Left lung (tissue), 4 donors: ENCODE measurements at regions not wholly inside any gene's neighbourhood (a gene's known extent, or its start where the extent isn't known, plus 50 kb on each side); places are given as distances from the start of the nearest gene placed in this dataset.

ENCODE experiments used
- ATAC-seq: fragments of 200-7000 bp; cut with Tn5 transposase; one replicate; pipeline ENCODE4 v1.9.1; 2020; ENCODE audit warnings: moderate library complexity
- DNase-seq, 4 donors: peaks; one replicate each; pipeline ENCODE4 v3.0.0-alpha.2; 2013 to 2020
- H3K27ac ChIP-seq, 2 donors: fragments of 200-600 bp; sonication (generic) in 1 of 2; one replicate each; pipeline versions ENCODE4 v1.5.0 to v1.8.0; 2020 to 2021
- H3K27me3 ChIP-seq, 2 donors: fragments of 200-600 bp; sonication (generic) in 1 of 2; one replicate each; pipeline versions ENCODE4 v1.5.0 to v1.8.0; 2020 to 2021
- H3K36me3 ChIP-seq, 2 donors: fragments of 200-600 bp; sonication (generic) in 1 of 2; one replicate each; pipeline versions ENCODE4 v1.5.0 to v1.8.0; 2020 to 2021
- H3K4me1 ChIP-seq, 2 donors: fragments of 200-600 bp; one replicate each; pipeline ENCODE4 v1.8.0; 2021
- H3K4me3 ChIP-seq, 2 donors: fragments of 200-600 bp; sonication (generic) in 1 of 2; one replicate each; pipeline versions ENCODE4 v1.5.0 to v1.8.0; 2020 to 2021; ENCODE audit warnings: mild to moderate bottlenecking in 1 of 2
- H3K9me3 ChIP-seq, 2 donors: fragments of 200-600 bp; sonication (generic) in 1 of 2; one replicate each; pipeline versions ENCODE4 v1.5.0 to v1.8.0; 2020 to 2021
- intact Hi-C, 2 donors: fragments of 100-400 bp; cut with DNase I; formaldehyde crosslinking; loops; one replicate each; pipeline versions ENCODE4 v1.11.2 to v1.14.2; 2022
- TF ChIP-seq, protein P1 (sequence below), 2 donors: fragments of 200-600 bp; sonication (generic) in 1 of 2; IDR thresholded peaks; one replicate each; pipeline versions ENCODE4 v1.5.0 to v1.8.0; 2021; ENCODE audit warnings: antibody characterized with exemption in 2 of 2
- donor health status: DM: no; HTN: yes; CAD: no.
- donor health status: DM: no; HTN: no; CAD: no.

DNA sequence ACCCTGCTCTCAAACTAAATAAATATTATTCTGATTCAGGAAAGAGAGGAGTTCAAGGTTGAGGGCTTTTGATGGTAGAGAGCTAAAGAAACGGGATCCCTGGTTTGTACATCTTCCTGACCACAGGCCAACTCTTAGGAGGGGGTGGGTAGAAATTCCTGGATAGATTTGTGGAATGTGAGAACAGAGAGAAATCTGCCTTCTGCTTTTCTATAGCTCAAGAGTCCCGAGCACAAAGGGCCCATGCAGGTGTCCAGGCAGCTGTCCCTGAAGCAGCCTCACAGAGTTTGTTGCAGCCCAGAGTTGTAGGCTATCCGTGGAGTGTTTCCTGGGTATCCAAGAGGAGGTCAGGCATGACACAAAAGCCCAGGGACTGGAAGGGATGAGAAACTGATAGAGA, 198.6 kb downstream of the BCAT1 start:
- DNase-seq (no peak), ATAC-seq (no peak)
- intact Hi-C loops: no loop called here
- H3K36me3 ChIP-seq: no peaks in the 10 kb centered on the region
- TF ChIP-seq, protein P1, sequence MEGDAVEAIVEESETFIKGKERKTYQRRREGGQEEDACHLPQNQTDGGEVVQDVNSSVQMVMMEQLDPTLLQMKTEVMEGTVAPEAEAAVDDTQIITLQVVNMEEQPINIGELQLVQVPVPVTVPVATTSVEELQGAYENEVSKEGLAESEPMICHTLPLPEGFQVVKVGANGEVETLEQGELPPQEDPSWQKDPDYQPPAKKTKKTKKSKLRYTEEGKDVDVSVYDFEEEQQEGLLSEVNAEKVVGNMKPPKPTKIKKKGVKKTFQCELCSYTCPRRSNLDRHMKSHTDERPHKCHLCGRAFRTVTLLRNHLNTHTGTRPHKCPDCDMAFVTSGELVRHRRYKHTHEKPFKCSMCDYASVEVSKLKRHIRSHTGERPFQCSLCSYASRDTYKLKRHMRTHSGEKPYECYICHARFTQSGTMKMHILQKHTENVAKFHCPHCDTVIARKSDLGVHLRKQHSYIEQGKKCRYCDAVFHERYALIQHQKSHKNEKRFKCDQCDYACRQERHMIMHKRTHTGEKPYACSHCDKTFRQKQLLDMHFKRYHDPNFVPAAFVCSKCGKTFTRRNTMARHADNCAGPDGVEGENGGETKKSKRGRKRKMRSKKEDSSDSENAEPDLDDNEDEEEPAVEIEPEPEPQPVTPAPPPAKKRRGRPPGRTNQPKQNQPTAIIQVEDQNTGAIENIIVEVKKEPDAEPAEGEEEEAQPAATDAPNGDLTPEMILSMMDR (IDR thresholded peaks at IDR 0.05): no peak
- no peaks in the 10 kb centered on the region for H3K27me3 ChIP-seq
- no peak overlapping the region for H3K4me3 ChIP-seq
- no peaks in the 10 kb centered on the region for H3K9me3 ChIP-seq
- H3K4me1 ChIP-seq: peaks cover 0 to 2% of the 10 kb centered on the region in 2 donors
- no peak overlapping the region for H3K27ac ChIP-seq

GRCh38 chr12:24749171-24749570, 199.7 kb downstream of the BCAT1 start:
- no peak overlapping the region for H3K4me3 ChIP-seq
- H3K27ac ChIP-seq: no peak overlapping the region
- intact Hi-C loops: no loop called here
- H3K9me3 ChIP-seq: no peaks in the 10 kb centered on the region
- ATAC-seq (no peak), DNase-seq (no peak)
- H3K4me1 ChIP-seq: no peaks in the 10 kb centered on the region
- H3K27me3 ChIP-seq: no peaks in the 10 kb centered on the region
- TF ChIP-seq, protein P1 (IDR thresholded peaks at IDR 0.05): no peak
- no peaks in the 10 kb centered on the region for H3K36me3 ChIP-seq

GRCh38 chr12:24748326-24748725, 200.6 kb downstream of the BCAT1 start:
- ATAC-seq (no peak), DNase-seq (no peak)
- TF ChIP-seq, protein P1 (IDR thresholded peaks at IDR 0.05): no peak
- Histone ChIP-seq H3K4me3 (no peak overlapping the region), H3K27ac (no peak overlapping the region), H3K4me1 (no peaks in the 10 kb centered on the region), H3K9me3 (no peaks in the 10 kb centered on the region), H3K36me3 (no peaks in the 10 kb centered on the region), H3K27me3 (no peaks in the 10 kb centered on the region)
- intact Hi-C loops: no loop called here

- no peak for ATAC-seq
- intact Hi-C loops: no loop called here
- Histone ChIP-seq H3K9me3 (no peaks in the 10 kb centered on the region), H3K27me3 (no peaks in the 10 kb centered on the region), H3K27ac (no peak overlapping the region), H3K4me3 (no peak overlapping the region), H3K36me3 (no peaks in the 10 kb centered on the region), H3K4me1 (no peaks in the 10 kb centered on the region)
- DNase-seq: no peak
- TF ChIP-seq, protein P1 (IDR thresholded peaks at IDR 0.05): no peak
Measured at GRCh38 chr12:24746864-24747263, 202.0 kb downstream of the BCAT1 start.

DNA sequence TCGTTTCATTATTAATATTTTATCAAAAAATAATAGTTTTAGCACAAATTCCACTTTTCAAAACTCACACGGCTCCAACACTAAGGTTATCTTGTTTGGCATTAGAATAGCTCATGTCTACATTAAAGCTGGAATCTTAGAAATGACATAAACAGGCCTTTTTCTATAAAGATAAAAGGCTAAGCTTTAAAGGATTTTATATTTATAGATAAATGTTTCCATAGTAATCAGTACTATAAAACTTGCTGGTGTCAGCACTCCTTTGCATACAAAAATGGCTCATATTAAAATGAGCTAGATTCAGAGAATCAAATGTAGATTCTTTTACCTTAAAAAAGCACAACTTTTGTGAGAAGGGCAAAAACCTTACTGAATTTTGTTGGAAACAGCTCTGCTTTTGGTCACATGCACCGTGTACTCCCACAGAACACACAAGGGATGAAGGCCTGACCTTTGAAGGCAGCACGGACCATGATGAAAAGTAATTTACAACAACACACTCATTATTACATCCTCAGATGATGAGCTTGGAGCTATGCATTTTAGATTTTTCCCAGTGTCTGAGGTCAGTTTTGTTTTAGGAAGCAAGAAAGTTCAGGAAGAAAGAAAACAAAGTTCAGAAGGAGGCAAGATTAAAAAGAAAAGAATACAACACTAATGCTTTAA, 202.8 kb downstream of the BCAT1 start:
- H3K27me3 ChIP-seq: no peaks in the 10 kb centered on the region

More for the DNA sequence above, 202.8 kb downstream of the BCAT1 start:
- ATAC-seq: no peak
- Histone ChIP-seq H3K27ac (no peak overlapping the region), H3K4me1 (peaks cover 0 to 4% of the 10 kb centered on the region in 2 donors), H3K36me3 (no peaks in the 10 kb centered on the region), H3K9me3 (no peaks in the 10 kb centered on the region), H3K4me3 (no peak overlapping the region)
- intact Hi-C loops: no loop called here
- DNase-seq: peak in 1 of 4 donors; percentile 18
- TF ChIP-seq, protein P1 (IDR thresholded peaks at IDR 0.05): no peak
